ENCODE measurements at regions not wholly inside any gene's neighbourhood (a gene's known extent, or its start where the extent isn't known, plus 50 kb on each side); places are given as distances from the start of the nearest gene placed in this dataset.

DNA sequence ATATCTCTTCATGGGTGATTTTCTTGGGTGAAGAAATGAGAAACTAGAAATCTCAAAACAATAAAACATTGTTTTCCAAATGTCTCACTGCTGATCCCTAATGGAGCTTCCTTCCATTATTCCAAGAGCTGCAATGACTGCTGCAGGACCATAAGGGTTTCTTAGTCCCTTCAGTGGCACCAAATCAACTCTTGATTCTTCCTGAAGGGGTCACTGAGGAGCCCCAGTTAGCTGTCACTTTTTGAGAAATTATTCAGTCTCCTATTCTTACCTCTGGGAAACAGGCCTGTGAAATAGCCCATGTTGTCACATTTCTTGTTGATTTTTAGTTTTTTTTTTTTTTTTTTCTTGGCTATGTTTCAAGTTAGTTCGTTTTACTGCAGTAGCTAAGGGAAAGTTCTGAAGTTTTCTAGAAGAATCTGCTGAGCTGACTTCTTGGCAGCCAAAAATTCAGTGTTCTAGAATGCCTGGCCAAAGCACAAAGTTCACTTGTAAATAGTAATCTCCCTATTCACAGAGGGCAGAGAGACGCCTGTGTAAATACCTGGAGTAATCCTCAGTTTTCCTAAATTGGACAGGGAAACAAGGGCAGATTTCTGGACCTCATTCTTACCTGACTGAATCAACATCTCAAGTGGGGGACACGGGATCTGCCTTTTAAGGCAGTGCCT is 480.0 kb downstream of the RIT2 start:
- no peak for TF ChIP-seq ZNF274 (IDR thresholded peaks at IDR 0.05; ENCODE audit: low read depth, low read length)
- TF ChIP-seq YY1 (IDR thresholded peaks at IDR 0.05; ENCODE audit: insufficient read depth, insufficient read length): no peak
- TF ChIP-seq SUZ12 (IDR thresholded peaks at IDR 0.05; ENCODE audit: extremely low read depth, insufficient read depth, insufficient read length): no peak

Data from NT2/D1 (cell line).